Endodermal cell (in vitro differentiated cells): ENCODE measurements at regions not wholly inside any gene's neighbourhood (a gene's known extent, or its start where the extent isn't known, plus 50 kb on each side); places are given as distances from the start of the nearest gene placed in this dataset.
"Not testable (repeated sequence)": the region's sequence is repeated elsewhere in the genome, so short reads cannot be mapped to it uniquely, and the experiment has no call there.

ENCODE experiments used
- DNase-seq: peaks from one replicate; pipeline ENCODE4 v3.0.0-alpha.2; 2017
- H3K27ac ChIP-seq: 2 replicates; pipeline ENCODE4 v1.5.1; 2013; ENCODE audit warnings: mild to moderate bottlenecking, low read depth, low read length, moderate library complexity
- H3K27me3 ChIP-seq: 2 replicates; pipeline ENCODE4 v1.6.1; 2013; ENCODE audit warnings: mild to moderate bottlenecking, low read length, moderate library complexity; ENCODE audit not compliant: insufficient read depth, control insufficient read depth, poor library complexity, severe bottlenecking
- H3K36me3 ChIP-seq: 2 replicates; pipeline ENCODE4 v1.7.0; 2013; ENCODE audit warnings: mild to moderate bottlenecking, low read length, moderate library complexity; ENCODE audit not compliant: control insufficient read depth, insufficient read depth
- H3K4me1 ChIP-seq: one replicate; pipeline ENCODE4 v1.7.0; 2013; ENCODE audit warnings: low read length; ENCODE audit not compliant: control insufficient read depth, insufficient read depth
- H3K4me3 ChIP-seq: 2 replicates; pipeline ENCODE4 v1.5.1; 2013; ENCODE audit warnings: mild to moderate bottlenecking, low read length, moderate library complexity
- H3K9ac ChIP-seq: 2 replicates; pipeline ENCODE4 v1.6.1; 2013; ENCODE audit warnings: mild to moderate bottlenecking, low read length, moderate library complexity; ENCODE audit not compliant: poor library complexity, severe bottlenecking; ENCODE audit errors: extremely low read depth
- H3K9me3 ChIP-seq: 2 replicates; pipeline ENCODE4 v1.6.1; 2013; ENCODE audit warnings: mild to moderate bottlenecking, low read length, moderate library complexity; ENCODE audit not compliant: control insufficient read depth
- H3K27ac Mint-ChIP-seq: 2 replicates; pipeline ENCODE4 v1.8.0; 2020; ENCODE audit warnings: mixed read lengths
- H3K27me3 Mint-ChIP-seq: 2 replicates; pipeline ENCODE4 v1.8.0; 2021; ENCODE audit warnings: mild to moderate bottlenecking, mixed read lengths; ENCODE audit not compliant: insufficient read depth
- H3K36me3 Mint-ChIP-seq: 2 replicates; pipeline ENCODE4 v1.8.0; 2020; ENCODE audit warnings: low read depth, mixed read lengths
- H3K4me1 Mint-ChIP-seq: 2 replicates; pipeline ENCODE4 v1.8.0; 2020; ENCODE audit warnings: mixed read lengths
- H3K4me3 Mint-ChIP-seq: 2 replicates; pipeline ENCODE4 v1.8.0; 2020; ENCODE audit warnings: mild to moderate bottlenecking, moderate library complexity, mixed read lengths
- H3K9me3 Mint-ChIP-seq: 2 replicates; pipeline ENCODE4 v1.8.0; 2020; ENCODE audit warnings: mild to moderate bottlenecking, mixed read lengths
- WGBS, 2 experiments: methylation state at CpG; one replicate each; pipeline versions ENCODE4 v1.1.5 to v1.1.7; 2013; ENCODE audit warnings: missing lambda C conversion rate in 2 of 2, mixed read lengths in 1 of 2; ENCODE audit not compliant: insufficient coverage in 1 of 2, insufficient read length in 1 of 2; 5-methylcytosine and 5-hydroxymethylcytosine counted together
- TF ChIP-seq, protein P1 (sequence below): fragments of 200-600 bp; sonication (generic); conservative IDR thresholded peaks from 2 replicates; pipeline ENCODE4 v1.5.0; 2021; ENCODE audit warnings: antibody characterized with exemption, mild to moderate bottlenecking

DNA sequence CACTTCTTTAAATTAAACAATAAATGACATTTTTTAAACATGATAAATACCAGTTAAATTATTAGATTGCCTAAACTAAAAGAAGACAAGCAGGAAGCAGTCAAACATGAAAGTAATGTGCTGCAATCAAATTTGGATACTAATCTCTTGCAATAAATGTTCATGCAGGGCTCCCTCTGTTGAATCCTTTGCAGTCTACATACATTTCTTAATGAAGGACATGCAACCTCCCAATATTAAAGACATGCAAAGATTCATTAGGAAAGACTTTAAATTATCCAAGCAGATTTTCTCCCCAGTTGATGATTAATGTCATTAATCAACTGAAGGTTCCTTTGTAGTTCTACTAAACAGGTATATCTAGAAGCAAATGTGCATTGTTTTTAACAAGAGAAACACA is 245.4 kb downstream of the ZIC4 start:
- Histone ChIP-seq H3K27me3 (no peaks in the 10 kb centered on the region), H3K4me1 (no peaks in the 10 kb centered on the region), H3K9me3 (no peaks in the 10 kb centered on the region), H3K9ac (no peak overlapping the region), H3K36me3 (no peaks in the 10 kb centered on the region), H3K4me3 (no peak overlapping the region), H3K27ac (no peak overlapping the region)
- no peaks in the 10 kb centered on the region for H3K36me3 Mint-ChIP-seq
- no peak for DNase-seq
- TF ChIP-seq, protein P1, sequence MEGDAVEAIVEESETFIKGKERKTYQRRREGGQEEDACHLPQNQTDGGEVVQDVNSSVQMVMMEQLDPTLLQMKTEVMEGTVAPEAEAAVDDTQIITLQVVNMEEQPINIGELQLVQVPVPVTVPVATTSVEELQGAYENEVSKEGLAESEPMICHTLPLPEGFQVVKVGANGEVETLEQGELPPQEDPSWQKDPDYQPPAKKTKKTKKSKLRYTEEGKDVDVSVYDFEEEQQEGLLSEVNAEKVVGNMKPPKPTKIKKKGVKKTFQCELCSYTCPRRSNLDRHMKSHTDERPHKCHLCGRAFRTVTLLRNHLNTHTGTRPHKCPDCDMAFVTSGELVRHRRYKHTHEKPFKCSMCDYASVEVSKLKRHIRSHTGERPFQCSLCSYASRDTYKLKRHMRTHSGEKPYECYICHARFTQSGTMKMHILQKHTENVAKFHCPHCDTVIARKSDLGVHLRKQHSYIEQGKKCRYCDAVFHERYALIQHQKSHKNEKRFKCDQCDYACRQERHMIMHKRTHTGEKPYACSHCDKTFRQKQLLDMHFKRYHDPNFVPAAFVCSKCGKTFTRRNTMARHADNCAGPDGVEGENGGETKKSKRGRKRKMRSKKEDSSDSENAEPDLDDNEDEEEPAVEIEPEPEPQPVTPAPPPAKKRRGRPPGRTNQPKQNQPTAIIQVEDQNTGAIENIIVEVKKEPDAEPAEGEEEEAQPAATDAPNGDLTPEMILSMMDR, result no peak
- peaks cover 4% of the 10 kb centered on the region for H3K9me3 Mint-ChIP-seq
- peaks cover 6% of the 10 kb centered on the region for H3K4me1 Mint-ChIP-seq
- H3K27ac Mint-ChIP-seq, result no peak overlapping the region
- no peak overlapping the region for H3K4me3 Mint-ChIP-seq
- H3K27me3 Mint-ChIP-seq, result no peaks in the 10 kb centered on the region

DNA sequence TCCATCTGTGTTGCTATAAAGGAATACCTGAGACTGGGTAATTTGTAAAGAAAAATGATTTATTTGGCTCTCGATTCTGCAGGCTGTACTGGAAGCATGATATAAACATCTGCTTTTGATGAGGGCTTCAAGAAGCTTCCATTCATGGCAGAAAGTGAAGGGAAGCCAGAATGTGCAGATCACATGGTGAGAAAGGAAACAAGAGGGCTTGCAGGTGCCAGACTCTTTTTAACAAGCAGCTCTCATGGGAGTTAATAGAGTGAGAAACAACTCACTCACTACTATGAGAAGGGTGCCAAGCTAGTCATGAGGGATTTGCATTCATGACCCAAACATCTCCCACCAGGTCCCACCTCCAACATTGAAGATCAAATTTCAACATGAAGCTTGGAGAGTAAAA is 247.2 kb downstream of the ZIC4 start:
- H3K4me3 ChIP-seq, result no peak overlapping the region
- 78 to 96% methylated on average over 1 of the region's 1 CpG for WGBS, 2 experiments
- TF ChIP-seq, protein P1, result no peak
- H3K9me3 Mint-ChIP-seq, result peaks cover 14% of the 10 kb centered on the region
- no peak for DNase-seq
- H3K36me3 Mint-ChIP-seq, result no peaks in the 10 kb centered on the region
- H3K9ac ChIP-seq, result no peak overlapping the region
- no peaks in the 10 kb centered on the region for H3K27me3 Mint-ChIP-seq
- no peak overlapping the region for H3K27ac Mint-ChIP-seq
- H3K27ac ChIP-seq, result no peak overlapping the region
- H3K4me1 ChIP-seq, result no peaks in the 10 kb centered on the region
- H3K9me3 ChIP-seq, result no peaks in the 10 kb centered on the region
- H3K36me3 ChIP-seq, result no peaks in the 10 kb centered on the region
- no peak overlapping the region for H3K4me3 Mint-ChIP-seq
- peaks cover 6% of the 10 kb centered on the region for H3K4me1 Mint-ChIP-seq
- H3K27me3 ChIP-seq, result no peaks in the 10 kb centered on the region

DNA sequence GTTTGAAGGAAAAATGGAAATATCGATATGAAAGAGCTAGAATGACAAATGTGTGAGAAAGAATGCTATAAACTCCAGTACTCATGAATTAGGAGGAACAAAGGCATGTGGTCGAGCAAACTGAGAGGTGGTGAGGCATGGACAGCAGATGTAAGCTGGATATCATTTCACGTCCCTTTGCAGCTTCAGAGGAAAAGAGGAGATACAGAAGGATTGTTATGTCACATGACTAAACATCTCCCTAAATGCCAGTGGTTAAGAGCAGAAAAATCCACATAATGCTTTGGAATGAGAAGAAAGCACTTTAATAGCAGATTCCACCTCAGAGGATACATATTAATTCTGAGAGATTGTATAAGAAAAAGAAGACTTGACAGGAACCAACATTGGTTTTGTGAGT is 248.7 kb downstream of the ZIC4 start:
- TF ChIP-seq, protein P1, result no peak
- Histone ChIP-seq H3K36me3 (no peaks in the 10 kb centered on the region), H3K9ac (no peak overlapping the region), H3K27ac (no peak overlapping the region), H3K27me3 (no peaks in the 10 kb centered on the region), H3K4me1 (no peaks in the 10 kb centered on the region), H3K9me3 (peaks cover 6% of the 10 kb centered on the region), H3K4me3 (no peak overlapping the region)
- Mint-ChIP-seq H3K9me3 (peaks cover 17% of the 10 kb centered on the region), H3K4me1 (peaks cover 6% of the 10 kb centered on the region), H3K27ac (no peak overlapping the region), H3K36me3 (no peaks in the 10 kb centered on the region), H3K27me3 (no peaks in the 10 kb centered on the region), H3K4me3 (no peak overlapping the region)
- whole genome bisulfite sequencing, 2 experiments, result 93 to 100% methylated on average over 2 to 3 of the region's 3 CpGs
- no peak for DNase-seq

DNA sequence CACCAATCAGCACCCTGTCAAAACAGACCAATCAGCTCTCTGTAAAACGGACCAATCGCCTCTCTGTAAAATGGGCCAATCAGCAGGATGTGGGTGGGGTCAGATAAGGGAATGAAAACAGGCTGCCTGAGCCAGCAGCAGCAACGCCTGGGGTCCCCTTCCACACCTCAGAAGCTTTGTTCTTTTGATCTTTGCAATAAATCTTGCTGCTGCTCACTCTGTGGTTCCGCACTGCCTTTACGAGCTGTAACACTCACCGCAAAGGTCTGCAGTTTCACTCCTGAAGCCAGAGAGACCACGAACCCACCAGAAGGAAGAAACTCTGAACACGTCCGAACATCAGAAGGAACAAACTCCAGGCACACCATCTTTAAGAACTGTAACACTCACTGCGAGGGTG is 251.4 kb downstream of the ZIC4 start:
- H3K27ac ChIP-seq, H3K36me3 ChIP-seq, H3K9ac ChIP-seq, DNase-seq, H3K4me1 Mint-ChIP-seq, H3K4me3 ChIP-seq, H3K27me3 Mint-ChIP-seq, H3K4me1 ChIP-seq, H3K4me3 Mint-ChIP-seq, H3K27me3 ChIP-seq, H3K9me3 ChIP-seq, H3K27ac Mint-ChIP-seq, H3K36me3 Mint-ChIP-seq: not testable (repeated sequence)
- 97 to 100% methylated on average over 4 to 8 of the region's 10 CpGs for WGBS, 2 experiments
- peaks cover 17% of the 10 kb centered on the region for H3K9me3 Mint-ChIP-seq
